ENCODE measurements at regions not wholly inside any gene's neighbourhood (a gene's known extent, or its start where the extent isn't known, plus 50 kb on each side); places are given as distances from the start of the nearest gene placed in this dataset.

GRCh38 chr15:88727439-88727838 lies 75.8 kb upstream of the ACAN start:
- ChIA-PET CTCF (no interaction called here), POLR2A (ENCODE audit: unreplicated experiment) (no interaction called here)
- Histone ChIP-seq H4K5ac (ENCODE audit: low read depth, low read length) (no peak overlapping the region), H2AFZ (replicated peaks; ENCODE audit: low read length, poor library complexity) (no peak overlapping the region), H3K56ac (ENCODE audit: extremely low read depth, insufficient read depth, low read length) (no peak overlapping the region), H3K27me3 (ENCODE audit: control insufficient read depth, insufficient read depth, low read length) (peaks cover 8% of the 10 kb centered on the region), H2AK9ac (replicated peaks; ENCODE audit: low read depth, low read length, poor library complexity) (no peak overlapping the region), H3K4me1 (ENCODE audit: control insufficient read depth, insufficient read depth, low read length) (no peaks in the 10 kb centered on the region), H3K4me2 (ENCODE audit: low read depth, low read length) (no peak overlapping the region), H4K20me1 (ENCODE audit: insufficient read depth, low read length) (no peaks in the 10 kb centered on the region), H4K91ac (ENCODE audit: insufficient read depth, low read depth, low read length) (no peak overlapping the region), H3K9me1 (ENCODE audit: insufficient read depth, low read length) (no peaks in the 10 kb centered on the region), H2BK120ac (ENCODE audit: low read depth, low read length) (no peak overlapping the region), H2BK5ac (ENCODE audit: low read depth, low read length, poor library complexity, severe bottlenecking) (no peak overlapping the region), H2AK5ac (ENCODE audit: low read depth, low read length) (no peak overlapping the region), H2BK20ac (ENCODE audit: low read depth, low read length) (no peak overlapping the region), H3K18ac (ENCODE audit: low read depth, low read length) (no peak overlapping the region), H2BK15ac (ENCODE audit: low read depth, low read length) (no peak overlapping the region), H3K14ac (replicated peaks; ENCODE audit: low read depth, low read length) (no peak overlapping the region), H3K4me3 (ENCODE audit: insufficient read depth, low read depth, low read length) (no peak overlapping the region), H3K4ac (ENCODE audit: low read depth, low read length) (no peak overlapping the region), H3K27ac (ENCODE audit: insufficient read depth, low read length) (no peak overlapping the region), H3K79me1 (ENCODE audit: low read depth in 1 of 2, low read length in 2 of 2) (no peaks in the 10 kb centered on the region), H3K9ac (ENCODE audit: low read depth, low read length) (no peak overlapping the region), H3K36me3 (ENCODE audit: control insufficient read depth, insufficient read depth, low read length) (no peaks in the 10 kb centered on the region), H3K9me3 (ENCODE audit: control insufficient read depth, insufficient read depth, low read length) (no peaks in the 10 kb centered on the region), H4K8ac (ENCODE audit: low read depth in 2 of 2, low read length in 2 of 2) (no peak overlapping the region), H3K23ac (ENCODE audit: low read depth, low read length) (no peak overlapping the region)
- TF ChIP-seq CEBPB (IDR thresholded peaks at IDR 0.05; ENCODE audit: low read depth, low read length) (no peak), MAZ (IDR thresholded peaks at IDR 0.05; ENCODE audit: borderline replicate concordance, low read depth, low read length) (no peak), ELK1 (IDR thresholded peaks at IDR 0.05; ENCODE audit: borderline replicate concordance, low read depth, low read length) (no peak), NFE2L2 (IDR thresholded peaks at IDR 0.05; ENCODE audit: low read depth, low read length) (no peak), MAFK (IDR thresholded peaks at IDR 0.05; ENCODE audit: low read depth, low read length) (no peak)
- TF ChIP-seq, protein P1, sequence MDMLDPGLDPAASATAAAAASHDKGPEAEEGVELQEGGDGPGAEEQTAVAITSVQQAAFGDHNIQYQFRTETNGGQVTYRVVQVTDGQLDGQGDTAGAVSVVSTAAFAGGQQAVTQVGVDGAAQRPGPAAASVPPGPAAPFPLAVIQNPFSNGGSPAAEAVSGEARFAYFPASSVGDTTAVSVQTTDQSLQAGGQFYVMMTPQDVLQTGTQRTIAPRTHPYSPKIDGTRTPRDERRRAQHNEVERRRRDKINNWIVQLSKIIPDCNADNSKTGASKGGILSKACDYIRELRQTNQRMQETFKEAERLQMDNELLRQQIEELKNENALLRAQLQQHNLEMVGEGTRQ (IDR thresholded peaks at IDR 0.05; ENCODE audit: low read depth, low read length): no peak
- ATAC-seq (ENCODE audit: low read depth) (no peak), DNase-seq (no peak)
- dilution Hi-C loops (cut with HindIII; ENCODE audit: low sequenced_read_pairs, unreplicated experiment) (no loop called here), in situ Hi-C loops (cut with MboI; ENCODE audit: low sequenced_read_pairs) (no loop called here), intact Hi-C loops (cut with micrococcal nuclease) (no loop called here)
- no TSS peak for BruUV-seq (replicated peaks)
- WGBS, 2 experiments (ENCODE audit: extremely low coverage in 2 of 2, insufficient read length in 1 of 2): 69% methylated on average over 3 of the region's 5 CpGs; no CpG with 5 or more reads in 1 of the 2 experiments

All from IMR-90 (cell line).